ENCODE measurements at regions not wholly inside any gene's neighbourhood (a gene's known extent, or its start where the extent isn't known, plus 50 kb on each side); places are given as distances from the start of the nearest gene placed in this dataset.

- no peak for TF ChIP-seq SPI1 (IDR thresholded peaks at IDR 0.05; ENCODE audit: low read depth, low read length)
- no peak for TF ChIP-seq POLR2AphosphoS5 (IDR thresholded peaks at IDR 0.05; ENCODE audit: low read depth, low read length)
These were observed 279.4 kb upstream of the UBE2E2 start for GRCh38 chr3:22923711-22924110.

Measured in GM12891 (cell line).